ENCODE measurements at regions not wholly inside any gene's neighbourhood (a gene's known extent, or its start where the extent isn't known, plus 50 kb on each side); places are given as distances from the start of the nearest gene placed in this dataset.

GRCh38 chr12:11970155-11970520, 100.6 kb upstream of the BCL2L14 start:
- no peak for TF ChIP-seq TOX (CRISPR knock-in tag; IDR thresholded peaks at IDR 0.05; ENCODE audit: borderline replicate concordance)
- TF ChIP-seq ZFP3 (CRISPR knock-in tag; IDR thresholded peaks at IDR 0.05) = no peak
- no peak for TF ChIP-seq SNAI2 (CRISPR knock-in tag; IDR thresholded peaks at IDR 0.05)
- no peak for ATAC-seq

- no peak for ATAC-seq
- TF ChIP-seq CSRNP3 (CRISPR knock-in tag; IDR thresholded peaks at IDR 0.05) = no peak
- TF ChIP-seq PPARA (CRISPR knock-in tag; IDR thresholded peaks at IDR 0.05; ENCODE audit: borderline replicate concordance) = no peak
- TF ChIP-seq ZFP30 (CRISPR knock-in tag; IDR thresholded peaks at IDR 0.05) = no peak
- TF ChIP-seq CSDC2 (CRISPR knock-in tag; IDR thresholded peaks at IDR 0.05) = no peak
- no peak for TF ChIP-seq RARB (CRISPR knock-in tag; IDR thresholded peaks at IDR 0.05)
- no peak for TF ChIP-seq BACH2 (CRISPR knock-in tag; IDR thresholded peaks at IDR 0.05; ENCODE audit: borderline replicate concordance)
- no peak for TF ChIP-seq OSR1 (CRISPR knock-in tag; IDR thresholded peaks at IDR 0.05)
- TF ChIP-seq, protein P1, sequence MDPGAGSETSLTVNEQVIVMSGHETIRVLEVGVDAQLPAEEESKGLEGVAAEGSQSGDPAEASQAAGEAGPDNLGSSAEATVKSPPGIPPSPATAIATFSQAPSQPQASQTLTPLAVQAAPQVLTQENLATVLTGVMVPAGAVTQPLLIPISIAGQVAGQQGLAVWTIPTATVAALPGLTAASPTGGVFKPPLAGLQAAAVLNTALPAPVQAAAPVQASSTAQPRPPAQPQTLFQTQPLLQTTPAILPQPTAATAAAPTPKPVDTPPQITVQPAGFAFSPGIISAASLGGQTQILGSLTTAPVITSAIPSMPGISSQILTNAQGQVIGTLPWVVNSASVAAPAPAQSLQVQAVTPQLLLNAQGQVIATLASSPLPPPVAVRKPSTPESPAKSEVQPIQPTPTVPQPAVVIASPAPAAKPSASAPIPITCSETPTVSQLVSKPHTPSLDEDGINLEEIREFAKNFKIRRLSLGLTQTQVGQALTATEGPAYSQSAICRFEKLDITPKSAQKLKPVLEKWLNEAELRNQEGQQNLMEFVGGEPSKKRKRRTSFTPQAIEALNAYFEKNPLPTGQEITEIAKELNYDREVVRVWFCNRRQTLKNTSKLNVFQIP (CRISPR knock-in tag; IDR thresholded peaks at IDR 0.05; ENCODE audit: borderline replicate concordance, low read depth) = no peak
- TF ChIP-seq GLIS3 (CRISPR knock-in tag; IDR thresholded peaks at IDR 0.05) = no peak
- TF ChIP-seq ZNF8 (CRISPR knock-in tag; IDR thresholded peaks at IDR 0.05) = no peak
- TF ChIP-seq ESRRG (CRISPR knock-in tag; IDR thresholded peaks at IDR 0.05) = no peak
- no peak for TF ChIP-seq ISL1 (CRISPR knock-in tag; IDR thresholded peaks at IDR 0.05)
- TF ChIP-seq ZNF565 (CRISPR knock-in tag; conservative IDR thresholded peaks at IDR 0.05; ENCODE audit: low read depth) = no peak
- no peak for TF ChIP-seq TCF4 (CRISPR knock-in tag; IDR thresholded peaks at IDR 0.05; ENCODE audit: borderline replicate concordance)
- no peak for TF ChIP-seq ZC3H10 (CRISPR knock-in tag; IDR thresholded peaks at IDR 0.05)
- TF ChIP-seq TOX (CRISPR knock-in tag; IDR thresholded peaks at IDR 0.05; ENCODE audit: borderline replicate concordance) = no peak
- TF ChIP-seq CREB5 (CRISPR knock-in tag; IDR thresholded peaks at IDR 0.05; ENCODE audit: low read depth) = no peak
- no peak for TF ChIP-seq ZFP3 (CRISPR knock-in tag; IDR thresholded peaks at IDR 0.05)
- TF ChIP-seq, protein P2, sequence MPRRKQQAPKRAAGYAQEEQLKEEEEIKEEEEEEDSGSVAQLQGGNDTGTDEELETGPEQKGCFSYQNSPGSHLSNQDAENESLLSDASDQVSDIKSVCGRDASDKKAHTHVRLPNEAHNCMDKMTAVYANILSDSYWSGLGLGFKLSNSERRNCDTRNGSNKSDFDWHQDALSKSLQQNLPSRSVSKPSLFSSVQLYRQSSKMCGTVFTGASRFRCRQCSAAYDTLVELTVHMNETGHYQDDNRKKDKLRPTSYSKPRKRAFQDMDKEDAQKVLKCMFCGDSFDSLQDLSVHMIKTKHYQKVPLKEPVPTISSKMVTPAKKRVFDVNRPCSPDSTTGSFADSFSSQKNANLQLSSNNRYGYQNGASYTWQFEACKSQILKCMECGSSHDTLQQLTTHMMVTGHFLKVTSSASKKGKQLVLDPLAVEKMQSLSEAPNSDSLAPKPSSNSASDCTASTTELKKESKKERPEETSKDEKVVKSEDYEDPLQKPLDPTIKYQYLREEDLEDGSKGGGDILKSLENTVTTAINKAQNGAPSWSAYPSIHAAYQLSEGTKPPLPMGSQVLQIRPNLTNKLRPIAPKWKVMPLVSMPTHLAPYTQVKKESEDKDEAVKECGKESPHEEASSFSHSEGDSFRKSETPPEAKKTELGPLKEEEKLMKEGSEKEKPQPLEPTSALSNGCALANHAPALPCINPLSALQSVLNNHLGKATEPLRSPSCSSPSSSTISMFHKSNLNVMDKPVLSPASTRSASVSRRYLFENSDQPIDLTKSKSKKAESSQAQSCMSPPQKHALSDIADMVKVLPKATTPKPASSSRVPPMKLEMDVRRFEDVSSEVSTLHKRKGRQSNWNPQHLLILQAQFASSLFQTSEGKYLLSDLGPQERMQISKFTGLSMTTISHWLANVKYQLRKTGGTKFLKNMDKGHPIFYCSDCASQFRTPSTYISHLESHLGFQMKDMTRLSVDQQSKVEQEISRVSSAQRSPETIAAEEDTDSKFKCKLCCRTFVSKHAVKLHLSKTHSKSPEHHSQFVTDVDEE (CRISPR knock-in tag; IDR thresholded peaks at IDR 0.05) = no peak
Observed at GRCh38 chr12:11973396-11973795, 97.3 kb upstream of the BCL2L14 start.

- TF ChIP-seq CREB5 (CRISPR knock-in tag; IDR thresholded peaks at IDR 0.05; ENCODE audit: low read depth) (no peak), OSR1 (CRISPR knock-in tag; IDR thresholded peaks at IDR 0.05) (no peak), ZNF565 (CRISPR knock-in tag; conservative IDR thresholded peaks at IDR 0.05; ENCODE audit: low read depth) (no peak), RARB (CRISPR knock-in tag; IDR thresholded peaks at IDR 0.05) (no peak), PPARA (CRISPR knock-in tag; IDR thresholded peaks at IDR 0.05; ENCODE audit: borderline replicate concordance) (no peak), ZNF70 (CRISPR knock-in tag; IDR thresholded peaks at IDR 0.05) (no peak), SNAI2 (CRISPR knock-in tag; IDR thresholded peaks at IDR 0.05) (no peak)
- no peak for ATAC-seq
Observed at GRCh38 chr12:11976005-11976404, 94.7 kb upstream of the BCL2L14 start.

All from SK-N-SH treated with all-trans-retinoic acid at 6 μM for 48 hours (cell line).